Stimulated activated CD8-positive, alpha-beta memory T cell treated with anti-CD3 and anti-CD28 coated beads, Interleukin-7, amount 100 ng/mL, for 24 hours (primary cell): ENCODE measurements at regions not wholly inside any gene's neighbourhood (a gene's known extent, or its start where the extent isn't known, plus 50 kb on each side); places are given as distances from the start of the nearest gene placed in this dataset.

ENCODE experiments used
- DNase-seq: peaks from one replicate; pipeline ENCODE4 v3.0.0-alpha.2; 2020; ENCODE audit warnings: low read depth

GRCh38 chr9:120212153-120212852 is 367.7 kb downstream of the CDK5RAP2 start:
- no peak for DNase-seq

- no peak for DNase-seq
Observed at GRCh38 chr9:120210274-120210673, 369.7 kb downstream of the CDK5RAP2 start.

- DNase-seq = no peak
Observed at GRCh38 chr9:120202856-120203654, 376.9 kb downstream of the CDK5RAP2 start.

GRCh38 chr9:120198027-120198426 is 381.9 kb downstream of the CDK5RAP2 start:
- no peak for DNase-seq

- no peak for DNase-seq
Observed at GRCh38 chr9:120197605-120198004, 382.4 kb downstream of the CDK5RAP2 start.

- no peak for DNase-seq
Observed at GRCh38 chr9:120191141-120191540, 388.8 kb downstream of the CDK5RAP2 start.

- DNase-seq = no peak
Observed at GRCh38 chr9:120187758-120188157, 392.2 kb downstream of the CDK5RAP2 start.

GRCh38 chr9:120186276-120186675 is 393.7 kb downstream of the CDK5RAP2 start:
- no peak for DNase-seq

GRCh38 chr9:120184266-120184665 is 395.7 kb downstream of the CDK5RAP2 start:
- DNase-seq = no peak

- DNase-seq = no peak
Observed at GRCh38 chr9:120183615-120184014, 396.4 kb downstream of the CDK5RAP2 start.

GRCh38 chr9:120182011-120182410 is 398.0 kb downstream of the CDK5RAP2 start:
- DNase-seq = no peak

GRCh38 chr9:120177121-120177520 is 402.8 kb downstream of the CDK5RAP2 start:
- no peak for DNase-seq

GRCh38 chr9:120175031-120175430 is 404.9 kb downstream of the CDK5RAP2 start:
- no peak for DNase-seq

GRCh38 chr9:120161776-120162175 is 418.2 kb downstream of the CDK5RAP2 start:
- no peak for DNase-seq

- DNase-seq = no peak
Observed at GRCh38 chr9:120158221-120158620, 421.7 kb downstream of the CDK5RAP2 start.

- no peak for DNase-seq
Observed at GRCh38 chr9:120156376-120156775, 423.6 kb downstream of the CDK5RAP2 start.

GRCh38 chr9:120153258-120153657 is 426.7 kb downstream of the CDK5RAP2 start:
- DNase-seq = no peak

- no peak for DNase-seq
Observed at GRCh38 chr9:120152295-120152694, 427.7 kb downstream of the CDK5RAP2 start.

- no peak for DNase-seq
Observed at GRCh38 chr9:120151806-120152205, 428.2 kb downstream of the CDK5RAP2 start.

GRCh38 chr9:120151149-120151548 is 428.8 kb downstream of the CDK5RAP2 start:
- DNase-seq = no peak

GRCh38 chr9:120138955-120139354 is 441.0 kb downstream of the CDK5RAP2 start:
- DNase-seq = no peak

GRCh38 chr9:120137186-120137840 is 442.7 kb downstream of the CDK5RAP2 start:
- DNase-seq = no peak

GRCh38 chr9:120136696-120137095 is 443.3 kb downstream of the CDK5RAP2 start:
- DNase-seq = no peak
